Vagina (tissue), 2 donors: ENCODE measurements at regions not wholly inside any gene's neighbourhood (a gene's known extent, or its start where the extent isn't known, plus 50 kb on each side); places are given as distances from the start of the nearest gene placed in this dataset.

ENCODE experiments used
- CTCF ChIP-seq, 3 experiments: fragments of 450-650 bp in 2 of 3; fragments of 200-600 bp in 1 of 3; sonication (generic) in 1 of 3; IDR thresholded peaks; one replicate each; pipeline ENCODE4 v1.5.1; 2017 to 2019; ENCODE audit warnings: antibody characterized with exemption in 3 of 3, mild to moderate bottlenecking in 2 of 3, moderate library complexity in 2 of 3
- POLR2A ChIP-seq, 2 donors: fragments of 450-650 bp; IDR thresholded peaks; one replicate each; pipeline ENCODE4 v1.6.1; 2017; ENCODE audit warnings: antibody characterized with exemption in 2 of 2, mild to moderate bottlenecking in 2 of 2, moderate library complexity in 2 of 2

GRCh38 chr7:22040923-22041595 lies 95.4 kb upstream of the CDCA7L start:
- TF ChIP-seq POLR2A (IDR thresholded peaks at IDR 0.05): no peak
- TF ChIP-seq CTCF (IDR thresholded peaks at IDR 0.05): no peak
